Renal cortex interstitium (tissue), 11 donors: ENCODE measurements at regions not wholly inside any gene's neighbourhood (a gene's known extent, or its start where the extent isn't known, plus 50 kb on each side); places are given as distances from the start of the nearest gene placed in this dataset.

Source experiments
- DNase-seq, 11 donors: peaks; one replicate each; pipeline ENCODE4 v3.0.0-alpha.2; 2013; ENCODE audit warnings: low read depth in 9 of 11, low spot score in 4 of 11; ENCODE audit errors: extremely low read depth in 1 of 11

GRCh38 chr9:108727580-108728111 lies 128.1 kb downstream of the ACTL7B start:
- no peak for DNase-seq

- no peak for DNase-seq
Observed at GRCh38 chr9:108724652-108725051, 131.1 kb downstream of the ACTL7B start.

GRCh38 chr9:108724122-108724521 lies 131.7 kb downstream of the ACTL7B start:
- no peak for DNase-seq

GRCh38 chr9:108722396-108722795 lies 133.4 kb downstream of the ACTL7B start:
- DNase-seq: no peak

GRCh38 chr9:108720191-108720642 lies 135.6 kb downstream of the ACTL7B start:
- DNase-seq: no peak

- DNase-seq: no peak
Observed at GRCh38 chr9:108710424-108710823, 145.4 kb downstream of the ACTL7B start.

- no peak for DNase-seq
Observed at GRCh38 chr9:108709997-108710396, 145.8 kb downstream of the ACTL7B start.

GRCh38 chr9:108709126-108709525 lies 146.7 kb downstream of the ACTL7B start:
- DNase-seq: no peak

- DNase-seq: no peak
Observed at GRCh38 chr9:108708448-108708847, 147.3 kb downstream of the ACTL7B start.

- DNase-seq: no peak
Observed at GRCh38 chr9:108707120-108707519, 148.7 kb downstream of the ACTL7B start.

GRCh38 chr9:108704156-108704852 lies 151.5 kb downstream of the ACTL7B start:
- DNase-seq: no peak

- peak in 2 of 11 donors; percentile 15 to 37 for DNase-seq
Observed at GRCh38 chr9:108703429-108703828, 152.4 kb downstream of the ACTL7B start.

- DNase-seq: no peak
Observed at GRCh38 chr9:108702681-108703080, 153.1 kb downstream of the ACTL7B start.

- DNase-seq: no peak
Observed at GRCh38 chr9:108698801-108699200, 157.0 kb downstream of the ACTL7B start.

- no peak for DNase-seq
Observed at GRCh38 chr9:108698231-108698630, 157.6 kb downstream of the ACTL7B start.

- no peak for DNase-seq
Observed at GRCh38 chr9:108696156-108696555, 159.6 kb downstream of the ACTL7B start.

- no peak for DNase-seq
Observed at GRCh38 chr9:108694170-108694569, 161.6 kb downstream of the ACTL7B start.

GRCh38 chr9:108691614-108692013 lies 164.2 kb downstream of the ACTL7B start:
- no peak for DNase-seq

GRCh38 chr9:108688676-108689075 lies 167.1 kb downstream of the ACTL7B start:
- DNase-seq: no peak

GRCh38 chr9:108688051-108688450 lies 167.7 kb downstream of the ACTL7B start:
- DNase-seq: no peak
